ENCODE measurements at regions not wholly inside any gene's neighbourhood (a gene's known extent, or its start where the extent isn't known, plus 50 kb on each side); places are given as distances from the start of the nearest gene placed in this dataset.
"Not testable (repeated sequence)": the region's sequence is repeated elsewhere in the genome, so short reads cannot be mapped to it uniquely, and the experiment has no call there.

DNA sequence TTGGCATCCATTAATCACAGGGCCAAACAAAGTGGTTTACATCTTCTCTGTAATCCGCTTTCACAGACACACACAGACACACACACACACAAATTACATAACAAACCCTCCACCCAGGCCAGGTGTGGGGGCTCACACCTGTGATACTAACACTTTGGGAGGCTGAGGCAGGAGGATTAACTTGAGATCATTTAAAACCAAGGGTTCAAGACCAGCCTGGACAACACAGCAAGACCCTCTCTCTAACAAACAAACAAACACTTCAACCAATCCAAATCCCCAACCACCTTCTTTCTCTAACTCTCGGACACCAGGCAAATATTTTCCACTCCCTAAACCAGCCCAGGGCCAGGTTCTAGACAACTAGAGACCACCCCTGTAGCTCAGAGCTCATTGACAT is 79.5 kb upstream of the XPO1 start:
- no peak for TF ChIP-seq CTCF (IDR thresholded peaks at IDR 0.05; ENCODE audit: low read depth, low read length)
- DNase-seq (ENCODE audit: extremely low read depth, low read depth) = no peak

- TF ChIP-seq CTCF (IDR thresholded peaks at IDR 0.05; ENCODE audit: low read depth, low read length) = no peak
- no peak for DNase-seq (ENCODE audit: extremely low read depth, low read depth)
Measured at GRCh38 chr2:61605245-61605644, 67.1 kb upstream of the XPO1 start.

- no peak for DNase-seq (ENCODE audit: extremely low read depth, low read depth)
- no peak for TF ChIP-seq CTCF (IDR thresholded peaks at IDR 0.05; ENCODE audit: low read depth, low read length)
Measured at GRCh38 chr2:61604433-61604832, 66.3 kb upstream of the XPO1 start.

DNA sequence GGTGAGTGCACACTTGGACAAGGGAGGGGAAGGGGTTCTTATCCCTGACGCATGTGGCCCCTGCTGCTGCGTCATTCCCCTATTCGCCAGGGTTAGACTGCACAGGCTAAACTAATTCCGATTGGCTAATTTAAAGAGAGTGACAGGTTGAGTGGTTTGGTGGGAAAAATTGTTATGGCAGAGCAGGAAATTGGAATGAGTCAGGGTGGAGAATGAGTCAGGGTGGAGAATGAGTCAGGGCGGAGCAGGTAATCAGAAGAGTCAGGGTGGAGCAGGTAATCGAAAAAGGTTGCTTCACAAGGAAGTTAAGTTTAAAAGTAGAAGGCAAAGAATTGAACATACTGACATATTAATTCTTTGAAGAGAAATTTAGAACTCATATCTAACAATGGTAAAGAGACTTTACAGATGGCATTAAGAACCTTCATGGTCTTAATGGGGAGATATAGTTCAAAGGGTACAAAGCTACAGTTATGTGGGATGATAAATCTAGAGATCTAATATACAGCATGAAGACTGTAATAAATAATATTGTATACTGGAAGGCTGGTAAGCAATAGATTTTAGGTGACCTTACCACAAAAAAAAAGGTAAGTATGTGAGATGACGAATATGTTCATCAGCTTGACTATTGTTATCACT is 60.5 kb upstream of the XPO1 start:
- DNase-seq (ENCODE audit: extremely low read depth, low read depth) = not testable (repeated sequence)

GRCh38 chr2:61597300-61598289 is 59.4 kb upstream of the XPO1 start:
- no peak for TF ChIP-seq CTCF (IDR thresholded peaks at IDR 0.05; ENCODE audit: low read depth, low read length)
- DNase-seq (ENCODE audit: extremely low read depth, low read depth) = no peak

DNA sequence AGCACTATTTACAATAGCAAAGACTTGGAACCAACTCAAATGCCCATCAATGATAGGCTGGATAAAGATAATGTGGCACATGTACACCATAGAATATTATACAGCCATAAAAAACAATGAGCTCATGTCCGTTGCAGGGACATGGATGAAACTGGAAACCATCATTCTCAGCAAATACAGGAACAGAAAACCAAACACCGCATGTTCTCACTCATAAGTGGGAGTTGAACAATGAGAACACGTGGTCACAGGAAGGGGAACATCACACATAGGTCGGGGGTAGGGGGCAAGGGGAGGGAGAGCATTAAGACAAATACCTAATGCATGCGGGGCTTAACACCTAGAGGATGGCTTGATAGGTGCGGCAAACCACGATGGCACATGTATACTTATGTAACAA is 56.0 kb upstream of the XPO1 start:
- DNase-seq (ENCODE audit: extremely low read depth, low read depth) = not testable (repeated sequence)

GRCh38 chr2:61593648-61594047 is 55.5 kb upstream of the XPO1 start:
- not testable (repeated sequence) for DNase-seq (ENCODE audit: extremely low read depth, low read depth)

DNA sequence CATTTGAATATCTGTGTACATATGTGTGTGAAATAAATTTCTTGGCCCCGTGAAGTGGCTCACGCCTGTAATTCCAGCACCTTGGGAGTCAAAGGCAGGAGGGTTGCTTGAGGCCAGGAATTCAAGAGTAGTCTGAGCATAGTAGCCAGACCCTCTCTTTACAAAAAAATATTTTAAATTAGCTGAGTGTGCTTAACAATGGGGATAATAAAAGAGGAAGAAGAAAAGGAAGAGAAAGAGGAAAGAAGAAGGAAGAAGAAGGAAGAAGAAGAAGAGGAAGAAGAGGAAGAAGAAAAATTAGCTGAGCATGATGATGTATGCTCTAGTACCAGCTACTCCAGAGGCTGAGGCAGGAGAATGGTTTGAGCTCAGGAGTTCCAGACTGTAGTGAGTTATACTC is 52.1 kb upstream of the XPO1 start:
- TF ChIP-seq CTCF (IDR thresholded peaks at IDR 0.05; ENCODE audit: low read depth, low read length) = no peak
- no peak for DNase-seq (ENCODE audit: extremely low read depth, low read depth)

DNA sequence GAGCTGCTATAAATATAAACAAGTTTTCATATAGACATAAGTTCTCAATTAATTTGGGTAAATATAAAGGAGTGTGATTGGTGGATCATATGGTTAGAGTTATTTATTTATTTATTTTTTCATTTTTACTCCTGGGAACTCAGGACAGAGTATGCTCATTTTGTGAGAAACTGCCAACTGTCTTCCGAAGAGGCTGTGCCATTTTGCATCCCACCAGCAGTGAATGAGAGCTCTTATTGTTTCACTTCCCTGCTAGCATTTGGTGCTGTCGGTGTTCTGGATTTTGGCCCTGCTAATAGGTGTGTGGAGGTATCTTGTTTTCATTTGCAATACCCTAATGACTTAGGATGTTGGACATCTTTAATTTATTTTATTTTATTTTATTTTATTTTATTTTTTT is 50.4 kb upstream of the XPO1 start:
- DNase-seq (ENCODE audit: extremely low read depth, low read depth) = no peak
- no peak for TF ChIP-seq CTCF (IDR thresholded peaks at IDR 0.05; ENCODE audit: low read depth, low read length)
